Cardiac fibroblast (primary cell): ENCODE measurements at regions not wholly inside any gene's neighbourhood (a gene's known extent, or its start where the extent isn't known, plus 50 kb on each side); places are given as distances from the start of the nearest gene placed in this dataset.

Source experiments
- DNase-seq, 2 donors: peaks; one replicate each; pipeline versions ENCODE4 v3.0.0 to v3.0.0-alpha.2; 2010; ENCODE audit warnings: low read depth in 2 of 2
- H3K4me3 ChIP-seq, 2 donors: replicated peaks in 1 of 2; 1 replicate in 1 of 2; 2 replicates in 1 of 2; pipeline ENCODE4 v1.5.1; 2011; ENCODE audit warnings: low read depth in 2 of 2, low read length in 2 of 2, mild to moderate bottlenecking in 2 of 2, moderate library complexity in 1 of 2
- TF ChIP-seq, protein P1 (sequence below): IDR thresholded peaks from one replicate; pipeline ENCODE4 v1.5.1; 2011; ENCODE audit warnings: low read depth, mild to moderate bottlenecking, low read length, inconsistent platforms

DNA sequence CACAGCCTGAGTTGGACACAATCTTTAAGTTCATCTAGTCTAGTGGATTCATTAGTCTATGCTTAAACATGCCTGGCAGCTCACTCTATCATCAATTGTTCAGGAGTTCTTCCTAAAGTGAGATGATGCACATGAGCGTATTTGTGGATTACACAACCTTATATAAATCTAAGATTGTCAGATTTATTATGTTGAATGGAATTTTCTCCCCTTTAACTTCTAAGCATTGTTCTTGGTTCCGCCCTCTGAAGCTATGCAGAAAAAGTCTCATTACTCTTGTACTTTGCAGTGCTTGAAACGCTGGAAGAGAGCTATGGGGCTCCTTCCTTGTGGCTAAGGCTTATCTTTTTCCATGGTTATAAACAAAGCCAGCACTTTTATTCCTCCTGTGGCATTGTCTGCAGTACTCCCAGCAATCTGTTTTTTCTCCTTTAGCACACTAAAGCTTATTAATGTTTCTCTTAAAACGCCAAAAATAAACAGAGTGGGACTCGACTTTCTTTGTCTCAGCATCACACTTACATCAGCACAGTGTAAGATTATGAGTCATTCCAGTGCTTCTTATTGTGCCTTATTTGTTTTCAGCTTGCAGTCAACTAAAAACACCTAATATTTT lies 316.8 kb upstream of the CAMK1G start:
- H3K4me3 ChIP-seq, result no peak overlapping the region
- TF ChIP-seq, protein P1, sequence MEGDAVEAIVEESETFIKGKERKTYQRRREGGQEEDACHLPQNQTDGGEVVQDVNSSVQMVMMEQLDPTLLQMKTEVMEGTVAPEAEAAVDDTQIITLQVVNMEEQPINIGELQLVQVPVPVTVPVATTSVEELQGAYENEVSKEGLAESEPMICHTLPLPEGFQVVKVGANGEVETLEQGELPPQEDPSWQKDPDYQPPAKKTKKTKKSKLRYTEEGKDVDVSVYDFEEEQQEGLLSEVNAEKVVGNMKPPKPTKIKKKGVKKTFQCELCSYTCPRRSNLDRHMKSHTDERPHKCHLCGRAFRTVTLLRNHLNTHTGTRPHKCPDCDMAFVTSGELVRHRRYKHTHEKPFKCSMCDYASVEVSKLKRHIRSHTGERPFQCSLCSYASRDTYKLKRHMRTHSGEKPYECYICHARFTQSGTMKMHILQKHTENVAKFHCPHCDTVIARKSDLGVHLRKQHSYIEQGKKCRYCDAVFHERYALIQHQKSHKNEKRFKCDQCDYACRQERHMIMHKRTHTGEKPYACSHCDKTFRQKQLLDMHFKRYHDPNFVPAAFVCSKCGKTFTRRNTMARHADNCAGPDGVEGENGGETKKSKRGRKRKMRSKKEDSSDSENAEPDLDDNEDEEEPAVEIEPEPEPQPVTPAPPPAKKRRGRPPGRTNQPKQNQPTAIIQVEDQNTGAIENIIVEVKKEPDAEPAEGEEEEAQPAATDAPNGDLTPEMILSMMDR, result no peak
- no peak for DNase-seq

DNA sequence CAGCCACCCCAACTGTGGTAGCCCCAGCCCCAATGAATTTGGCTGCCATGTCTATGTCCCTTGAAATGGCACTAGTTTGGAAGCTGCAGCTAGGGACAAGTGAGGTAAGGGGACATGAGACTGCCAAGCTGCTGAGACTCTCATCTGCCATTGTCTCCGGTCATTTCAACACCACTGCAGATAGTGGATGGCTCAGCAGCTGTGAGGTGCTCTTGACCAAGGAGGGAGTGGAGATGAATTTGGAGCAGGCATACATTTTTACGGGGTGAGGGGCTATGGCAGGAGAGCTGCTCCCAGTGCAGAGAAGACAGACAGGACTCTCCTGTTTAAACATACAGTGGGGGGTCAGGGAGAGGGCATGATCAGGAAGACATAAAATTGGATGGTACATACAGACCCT lies 315.5 kb upstream of the CAMK1G start:
- H3K4me3 ChIP-seq, result no peak overlapping the region
- DNase-seq, result no peak
- TF ChIP-seq, protein P1, result no peak

DNA sequence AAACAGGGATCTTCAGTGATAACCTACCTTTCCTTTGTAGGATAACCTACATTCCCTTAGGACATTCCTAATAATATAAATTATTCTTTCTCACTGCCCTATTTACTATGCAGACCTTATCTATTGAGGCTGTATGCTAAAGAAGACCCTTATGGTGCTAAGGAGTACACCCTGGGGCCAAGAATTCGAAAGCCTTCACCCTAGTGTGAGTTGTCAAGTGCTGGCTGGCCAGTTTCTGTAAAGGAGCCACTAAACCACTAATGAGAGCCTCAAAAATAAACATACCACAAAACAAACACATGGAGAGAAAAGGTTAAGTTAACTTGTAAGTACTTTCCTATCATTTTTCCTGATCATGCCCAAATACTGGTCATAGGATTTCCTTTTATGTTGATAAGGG lies 315.0 kb upstream of the CAMK1G start:
- H3K4me3 ChIP-seq, result no peak overlapping the region
- DNase-seq, result no peak
- TF ChIP-seq, protein P1, result no peak

DNA sequence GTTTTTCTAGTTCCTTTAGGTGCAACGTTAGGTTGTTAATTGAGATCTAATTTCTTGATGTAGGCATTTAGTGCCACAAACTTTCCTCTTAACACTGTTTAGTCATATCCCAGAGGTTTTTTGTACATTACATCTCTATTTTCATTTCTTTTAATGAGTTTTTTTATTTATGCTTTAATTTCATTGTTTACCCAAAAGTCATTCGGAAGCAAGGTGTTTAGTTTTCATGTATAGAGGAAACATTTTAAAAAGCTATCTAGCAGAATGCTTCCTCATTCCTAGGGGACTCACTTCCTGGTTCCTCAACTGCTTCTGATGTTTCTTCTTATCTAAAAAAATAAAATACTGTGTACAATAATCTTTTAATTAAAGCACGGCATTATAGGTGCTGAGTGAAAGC lies 307.2 kb upstream of the CAMK1G start:
- TF ChIP-seq, protein P1, result no peak
- no peak for DNase-seq
- H3K4me3 ChIP-seq, result no peak overlapping the region

DNA sequence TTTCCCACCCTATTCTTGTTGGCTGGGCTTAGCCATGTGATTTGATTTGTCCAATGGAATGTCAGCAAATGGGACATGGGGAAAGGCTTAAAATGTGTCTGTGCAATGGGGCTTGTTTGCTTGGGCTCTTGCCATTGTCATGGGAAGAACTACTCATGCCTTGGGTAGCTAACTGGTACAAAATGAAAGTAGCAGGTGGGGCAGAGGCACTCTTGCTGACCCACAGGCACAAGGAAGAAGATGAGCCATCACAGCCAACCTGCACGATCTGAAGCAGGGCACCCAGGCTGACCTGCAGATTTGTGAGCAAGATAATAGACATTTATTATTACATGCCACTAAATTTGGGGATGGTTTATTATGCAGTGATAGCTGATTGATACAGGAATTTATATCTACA lies 305.9 kb upstream of the CAMK1G start:
- no peak for DNase-seq
- no peak overlapping the region for H3K4me3 ChIP-seq
- TF ChIP-seq, protein P1, result no peak

DNA sequence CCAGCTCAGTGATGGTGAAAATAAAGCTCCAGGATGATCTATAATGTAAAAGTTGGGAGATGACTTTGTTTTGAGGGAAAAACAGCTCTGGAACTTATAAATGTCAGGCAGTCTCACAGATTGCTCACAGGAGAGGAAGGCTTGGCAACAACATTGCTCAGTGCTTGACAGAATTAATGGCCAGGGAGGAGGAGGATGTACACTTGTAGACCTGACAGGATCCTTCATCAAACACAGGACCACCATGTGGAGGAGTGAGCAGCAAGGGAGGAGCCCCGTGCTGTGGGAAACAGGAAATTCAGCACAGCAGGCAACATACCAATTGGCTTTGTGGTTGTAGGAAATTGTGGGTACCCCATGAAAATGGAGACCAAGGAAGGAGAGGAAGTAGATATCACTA lies 291.8 kb upstream of the CAMK1G start:
- TF ChIP-seq, protein P1, result no peak
- DNase-seq, result no peak

More for the DNA sequence above, 291.8 kb upstream of the CAMK1G start:
- no peak overlapping the region for H3K4me3 ChIP-seq
